ENCODE measurements at regions not wholly inside any gene's neighbourhood (a gene's known extent, or its start where the extent isn't known, plus 50 kb on each side); places are given as distances from the start of the nearest gene placed in this dataset.
A peak's percentile ranks its signal among the peaks of the same experiment; 100 is the strongest.
"Not testable (repeated sequence)": the region's sequence is repeated elsewhere in the genome, so short reads cannot be mapped to it uniquely, and the experiment has no call there.

GRCh38 chr1:200288226-200288625 is 121.6 kb downstream of the ZNF281 start:
- no peak overlapping the region for H3K4me3 ChIP-seq (ENCODE audit: low read depth, low read length)
- TF ChIP-seq CTCF (IDR thresholded peaks at IDR 0.05; ENCODE audit: borderline replicate concordance, insufficient read depth, low read depth, low read length), result no peak

- not testable (repeated sequence) for H3K4me3 ChIP-seq (ENCODE audit: low read depth, low read length)
These were observed 125.6 kb downstream of the ZNF281 start for GRCh38 chr1:200284236-200284635.

DNA sequence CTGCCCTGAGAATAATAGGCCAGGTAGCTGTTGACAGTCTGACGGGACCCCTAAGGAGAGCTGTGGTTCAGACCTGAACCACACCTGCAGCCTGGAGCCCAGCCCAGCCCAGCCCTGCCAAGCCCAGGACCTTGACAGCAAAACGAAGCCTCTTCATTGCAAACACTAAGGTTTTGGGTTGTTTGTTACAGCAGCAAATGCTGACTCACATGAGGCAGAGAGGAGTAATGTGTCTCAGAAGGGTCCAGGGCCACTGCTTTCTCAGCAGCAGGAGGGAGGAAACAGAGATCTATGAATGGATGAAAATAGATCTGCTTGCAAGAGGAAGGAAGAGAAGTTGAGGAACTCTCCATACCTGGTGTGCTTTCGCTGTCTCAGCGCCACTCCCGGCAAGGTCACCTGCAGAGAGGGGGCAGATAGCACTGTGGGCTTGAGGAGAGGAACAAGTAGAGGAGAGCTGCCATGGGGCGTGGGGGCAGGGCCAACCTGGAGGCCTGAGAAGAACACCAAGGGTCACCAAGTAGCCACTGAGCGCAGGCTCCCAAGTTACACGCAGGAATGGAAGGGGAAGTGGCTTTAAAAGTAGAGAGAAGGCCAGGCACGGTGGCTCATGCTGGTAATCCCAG is 127.2 kb downstream of the ZNF281 start:
- H3K4me3 ChIP-seq (ENCODE audit: low read depth, low read length), result no peak overlapping the region
- no peak for TF ChIP-seq CTCF (IDR thresholded peaks at IDR 0.05; ENCODE audit: borderline replicate concordance, insufficient read depth, low read depth, low read length)

DNA sequence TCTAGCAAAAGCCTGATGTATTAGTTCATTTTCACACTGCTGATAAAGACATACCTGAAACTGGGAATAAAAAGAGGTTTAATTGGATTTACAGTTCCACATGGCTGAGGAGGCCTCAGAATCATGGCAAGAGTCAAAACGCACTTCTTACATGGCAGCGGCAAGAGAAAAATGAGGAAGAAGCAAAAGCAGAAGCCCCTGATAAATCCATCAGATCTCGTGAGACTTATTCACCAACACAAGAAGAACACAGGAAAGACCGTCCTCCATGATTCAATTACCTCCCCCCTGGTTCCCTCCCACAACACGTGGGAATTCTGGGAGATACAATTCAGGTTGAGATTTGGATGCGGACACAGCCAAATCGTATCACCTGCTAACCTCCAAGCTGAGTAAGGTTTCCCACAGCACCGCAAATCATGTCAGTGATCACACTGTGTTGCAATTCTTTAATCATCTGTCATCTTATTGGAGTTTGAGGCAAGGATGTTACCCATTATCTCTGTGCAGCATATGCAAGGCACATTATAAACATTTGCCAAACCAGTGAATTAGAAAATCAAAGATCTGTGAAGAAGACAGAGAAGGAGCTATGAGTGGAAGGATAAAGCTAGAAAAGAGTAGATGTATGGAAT is 128.5 kb downstream of the ZNF281 start:
- no peak overlapping the region for H3K4me3 ChIP-seq (ENCODE audit: low read depth, low read length)
- TF ChIP-seq CTCF (IDR thresholded peaks at IDR 0.05; ENCODE audit: borderline replicate concordance, insufficient read depth, low read depth, low read length), result no peak

GRCh38 chr1:200279810-200280411 is 129.9 kb downstream of the ZNF281 start:
- peak; percentile 62; the same call in 1 of the 2 replicates for TF ChIP-seq CTCF (IDR thresholded peaks at IDR 0.05; ENCODE audit: borderline replicate concordance, insufficient read depth, low read depth, low read length)
- no peak overlapping the region for H3K4me3 ChIP-seq (ENCODE audit: low read depth, low read length)

- H3K4me3 ChIP-seq (ENCODE audit: low read depth, low read length), result no peak overlapping the region
- no peak for TF ChIP-seq CTCF (IDR thresholded peaks at IDR 0.05; ENCODE audit: borderline replicate concordance, insufficient read depth, low read depth, low read length)
These were observed 133.9 kb downstream of the ZNF281 start for GRCh38 chr1:200275816-200276453.

- no peak overlapping the region for H3K4me3 ChIP-seq (ENCODE audit: low read depth, low read length)
- TF ChIP-seq CTCF (IDR thresholded peaks at IDR 0.05; ENCODE audit: borderline replicate concordance, insufficient read depth, low read depth, low read length), result no peak
These were observed 134.4 kb downstream of the ZNF281 start for GRCh38 chr1:200275415-200275814.
